NB4 (cell line): ENCODE measurements at regions not wholly inside any gene's neighbourhood (a gene's known extent, or its start where the extent isn't known, plus 50 kb on each side); places are given as distances from the start of the nearest gene placed in this dataset.

Source experiments
- DNase-seq: peaks from one replicate; pipeline ENCODE4 v3.0.0; 2010; ENCODE audit warnings: low read depth
- H3K4me3 ChIP-seq: one replicate; pipeline ENCODE4 v1.5.1; 2011; ENCODE audit warnings: mild to moderate bottlenecking, low read depth, low read length, moderate library complexity
- MYC ChIP-seq: IDR thresholded peaks from 2 replicates; pipeline ENCODE4 v1.6.1; 2011; ENCODE audit warnings: low read depth, low read length
- POLR2A ChIP-seq: IDR thresholded peaks from 2 replicates; pipeline ENCODE4 v1.6.1; 2011; ENCODE audit warnings: mild to moderate bottlenecking; ENCODE audit not compliant: insufficient read length; ENCODE audit errors: extremely low read depth
- TF ChIP-seq, protein P1 (sequence below): IDR thresholded peaks from one replicate; pipeline ENCODE4 v1.5.1; 2012; ENCODE audit warnings: low read depth, low read length
- TF ChIP-seq, protein P2 (sequence below): IDR thresholded peaks from 2 replicates; pipeline ENCODE4 v1.6.1; 2011; ENCODE audit warnings: low read depth, low read length

DNA sequence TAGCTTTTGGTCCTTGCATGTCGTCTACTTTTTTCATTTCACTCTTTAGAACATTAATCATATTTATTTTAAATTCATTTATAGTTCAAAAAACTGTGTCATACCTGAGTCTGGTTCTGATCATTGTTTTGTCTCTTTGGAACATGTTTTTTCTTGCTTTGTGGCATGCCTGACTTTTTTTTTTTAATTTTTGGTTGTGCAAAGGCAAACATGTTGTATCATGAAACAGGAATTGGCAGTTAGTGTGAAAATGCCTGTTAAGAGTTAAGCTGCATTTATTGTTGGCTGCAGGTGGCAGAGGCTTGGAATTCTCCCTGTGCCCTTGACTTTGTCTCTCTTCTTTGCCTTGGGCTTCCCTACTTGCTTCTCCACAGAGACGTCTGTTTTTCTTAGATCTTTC lies 525.0 kb upstream of the ADARB2 start:
- TF ChIP-seq, protein P1, sequence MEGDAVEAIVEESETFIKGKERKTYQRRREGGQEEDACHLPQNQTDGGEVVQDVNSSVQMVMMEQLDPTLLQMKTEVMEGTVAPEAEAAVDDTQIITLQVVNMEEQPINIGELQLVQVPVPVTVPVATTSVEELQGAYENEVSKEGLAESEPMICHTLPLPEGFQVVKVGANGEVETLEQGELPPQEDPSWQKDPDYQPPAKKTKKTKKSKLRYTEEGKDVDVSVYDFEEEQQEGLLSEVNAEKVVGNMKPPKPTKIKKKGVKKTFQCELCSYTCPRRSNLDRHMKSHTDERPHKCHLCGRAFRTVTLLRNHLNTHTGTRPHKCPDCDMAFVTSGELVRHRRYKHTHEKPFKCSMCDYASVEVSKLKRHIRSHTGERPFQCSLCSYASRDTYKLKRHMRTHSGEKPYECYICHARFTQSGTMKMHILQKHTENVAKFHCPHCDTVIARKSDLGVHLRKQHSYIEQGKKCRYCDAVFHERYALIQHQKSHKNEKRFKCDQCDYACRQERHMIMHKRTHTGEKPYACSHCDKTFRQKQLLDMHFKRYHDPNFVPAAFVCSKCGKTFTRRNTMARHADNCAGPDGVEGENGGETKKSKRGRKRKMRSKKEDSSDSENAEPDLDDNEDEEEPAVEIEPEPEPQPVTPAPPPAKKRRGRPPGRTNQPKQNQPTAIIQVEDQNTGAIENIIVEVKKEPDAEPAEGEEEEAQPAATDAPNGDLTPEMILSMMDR, result no peak
- no peak for TF ChIP-seq POLR2A
- DNase-seq, result no peak
- H3K4me3 ChIP-seq, result no peak overlapping the region

DNA sequence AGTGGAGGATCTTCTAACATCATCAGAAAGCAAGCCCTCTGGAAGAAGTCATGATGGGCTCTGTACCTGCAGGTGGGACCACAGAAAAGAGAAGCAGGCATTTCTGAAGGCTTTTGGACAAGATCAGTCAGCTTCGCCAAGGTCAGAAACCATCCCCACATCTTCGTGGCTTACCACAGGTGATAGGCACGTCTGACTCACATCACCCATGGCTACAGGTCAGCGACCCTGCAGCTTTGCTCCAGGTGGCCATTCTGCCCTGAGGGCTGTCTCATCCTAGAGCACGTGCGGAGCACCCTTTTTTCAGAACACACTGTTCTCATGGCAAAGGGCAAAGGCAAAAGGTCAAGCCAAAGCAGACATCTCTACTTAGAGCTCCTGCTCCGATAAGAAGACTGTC lies 518.9 kb upstream of the ADARB2 start:
- TF ChIP-seq, protein P2, sequence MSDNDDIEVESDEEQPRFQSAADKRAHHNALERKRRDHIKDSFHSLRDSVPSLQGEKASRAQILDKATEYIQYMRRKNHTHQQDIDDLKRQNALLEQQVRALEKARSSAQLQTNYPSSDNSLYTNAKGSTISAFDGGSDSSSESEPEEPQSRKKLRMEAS, result no peak
- TF ChIP-seq, protein P1, result no peak
- TF ChIP-seq MYC (no peak), POLR2A (no peak)
- H3K4me3 ChIP-seq, result no peak overlapping the region
- no peak for DNase-seq

DNA sequence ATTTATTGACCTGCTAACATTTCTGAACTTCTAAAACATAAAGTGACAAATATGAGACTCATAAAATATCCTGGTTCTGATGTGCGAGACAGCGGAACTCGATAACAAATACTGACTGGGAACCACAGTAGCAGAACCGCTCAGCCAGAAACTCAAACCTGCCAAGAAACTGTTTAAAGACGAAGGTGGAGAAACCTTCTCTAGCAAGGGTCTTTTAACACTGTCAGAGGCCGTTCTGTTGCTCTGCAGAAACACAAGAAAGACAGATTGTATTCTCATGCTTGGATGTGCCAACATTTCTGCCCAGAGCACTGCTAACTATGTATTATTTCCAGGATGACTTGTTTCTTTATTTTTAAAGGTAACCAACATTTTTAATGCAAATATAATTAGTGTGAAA lies 514.8 kb upstream of the ADARB2 start:
- DNase-seq, result no peak
- no peak for TF ChIP-seq MYC
- TF ChIP-seq, protein P2, result no peak
- TF ChIP-seq POLR2A, result no peak
- TF ChIP-seq, protein P1, result no peak
- H3K4me3 ChIP-seq, result no peak overlapping the region

DNA sequence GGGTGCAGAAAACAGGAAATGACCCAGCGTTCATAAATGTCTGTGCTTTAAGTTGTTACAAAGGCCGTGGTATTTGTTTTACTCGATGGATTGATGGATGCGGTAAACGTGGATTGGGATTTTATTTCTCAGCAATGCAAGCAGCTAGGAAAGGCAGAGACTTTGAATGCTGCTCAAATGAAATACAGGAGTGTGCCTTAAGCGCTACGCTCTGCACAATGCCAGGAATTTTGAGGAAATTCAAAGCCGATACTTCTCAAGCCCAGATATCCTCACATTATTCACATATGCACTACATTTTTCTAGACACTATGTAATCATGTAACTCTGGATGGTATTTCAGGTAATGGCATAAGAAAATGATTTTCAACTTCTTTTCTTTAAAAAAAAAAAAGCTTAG lies 514.3 kb upstream of the ADARB2 start:
- TF ChIP-seq, protein P1, result no peak
- TF ChIP-seq POLR2A (no peak), MYC (no peak)
- TF ChIP-seq, protein P2, result no peak
- H3K4me3 ChIP-seq, result no peak overlapping the region
- DNase-seq, result no peak

DNA sequence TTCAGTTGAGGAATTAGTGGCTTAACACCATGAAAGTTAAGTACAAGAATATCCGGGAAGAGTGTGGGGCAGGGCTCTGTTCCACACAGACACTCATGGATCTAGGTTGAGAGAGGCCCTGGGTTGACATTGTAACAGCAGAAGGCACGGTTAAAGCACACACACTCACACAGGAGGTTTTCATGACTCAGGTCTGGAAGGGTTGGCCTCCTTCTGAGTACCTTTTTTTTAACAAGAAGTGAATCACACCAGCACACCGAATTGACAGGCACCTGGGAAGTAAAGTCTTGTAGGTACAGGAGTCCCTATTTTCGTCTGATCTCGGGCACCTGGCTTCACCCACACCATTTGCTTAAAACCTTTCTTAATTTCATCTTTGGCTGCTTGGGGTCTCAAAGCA lies 509.4 kb upstream of the ADARB2 start:
- no peak for DNase-seq
- H3K4me3 ChIP-seq, result no peak overlapping the region
- TF ChIP-seq, protein P1, result no peak
- TF ChIP-seq POLR2A (no peak), MYC (no peak)
- TF ChIP-seq, protein P2, result no peak

DNA sequence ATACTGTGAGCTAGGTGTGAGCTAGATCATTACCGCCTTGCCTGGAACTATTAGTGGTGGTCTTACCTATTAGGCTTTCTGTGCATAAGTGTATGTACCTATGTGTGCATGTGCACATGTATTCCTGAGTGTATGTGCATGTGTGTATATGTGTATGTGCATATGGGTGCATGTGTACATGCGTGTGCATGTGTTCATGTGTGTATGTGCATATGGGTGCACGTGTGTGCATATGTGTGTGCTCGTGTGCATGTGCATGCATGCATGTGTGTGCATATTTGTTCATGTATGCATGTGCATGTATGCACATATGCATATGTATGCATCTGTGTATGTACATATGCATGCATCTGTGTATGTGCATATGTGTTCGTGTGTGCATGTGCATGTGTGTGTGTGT lies 508.3 kb upstream of the ADARB2 start:
- TF ChIP-seq, protein P2, result no peak
- TF ChIP-seq, protein P1, result no peak
- TF ChIP-seq POLR2A (no peak), MYC (no peak)
- no peak overlapping the region for H3K4me3 ChIP-seq

More for the DNA sequence above, 508.3 kb upstream of the ADARB2 start:
- no peak for DNase-seq
